Ecto neural progenitor cell (in vitro differentiated cells): ENCODE measurements at regions not wholly inside any gene's neighbourhood (a gene's known extent, or its start where the extent isn't known, plus 50 kb on each side); places are given as distances from the start of the nearest gene placed in this dataset.
"Not testable (repeated sequence)": the region's sequence is repeated elsewhere in the genome, so short reads cannot be mapped to it uniquely, and the experiment has no call there.

ENCODE experiments used
- DNase-seq: peaks from one replicate; pipeline ENCODE4 v3.0.0-alpha.2; 2018; ENCODE audit warnings: low spot score

DNA sequence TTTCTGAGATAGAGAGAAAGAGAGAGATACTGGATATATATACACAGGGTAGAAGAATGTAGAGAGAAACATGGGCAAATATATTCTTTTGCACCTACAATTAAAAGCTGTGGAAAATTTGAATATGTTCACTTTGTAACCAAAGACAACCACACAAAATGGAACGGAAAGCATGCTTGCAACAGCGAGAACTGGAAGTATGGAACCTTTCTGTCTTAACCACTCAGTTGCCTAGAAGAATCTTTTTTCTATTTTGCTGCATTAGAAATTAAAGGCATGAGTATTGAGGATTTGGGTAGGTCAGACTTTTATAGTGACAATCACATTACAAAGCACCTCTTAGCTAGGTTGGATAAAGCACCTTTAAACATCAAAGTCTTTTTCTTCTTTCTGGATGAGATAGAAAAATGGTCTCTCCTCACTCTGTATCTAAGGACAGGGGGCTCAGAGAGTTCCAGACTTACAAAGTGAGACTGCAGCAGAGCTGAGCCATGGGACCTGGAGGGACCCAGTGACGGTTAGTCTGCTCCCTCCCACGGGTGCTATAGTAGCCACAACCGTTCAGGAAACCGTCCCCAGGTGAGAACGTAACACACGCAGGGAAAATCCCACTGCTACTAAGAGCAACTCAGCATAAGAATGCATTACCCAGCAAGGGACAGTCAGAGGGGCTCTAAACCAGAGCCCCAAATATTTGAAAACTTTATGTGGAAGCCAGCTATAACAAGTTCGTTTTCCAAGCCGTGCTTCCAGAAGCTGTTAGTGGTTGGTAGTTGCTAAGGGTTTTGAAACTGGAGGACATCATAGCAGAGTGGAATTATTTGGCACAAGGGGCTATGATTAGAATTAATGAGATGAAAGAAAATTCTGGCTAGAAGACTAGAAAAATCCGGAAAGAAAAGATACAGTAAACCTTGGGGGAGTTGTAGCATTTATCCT is 97.1 kb downstream of the DAD1 start:
- no peak for DNase-seq

DNA sequence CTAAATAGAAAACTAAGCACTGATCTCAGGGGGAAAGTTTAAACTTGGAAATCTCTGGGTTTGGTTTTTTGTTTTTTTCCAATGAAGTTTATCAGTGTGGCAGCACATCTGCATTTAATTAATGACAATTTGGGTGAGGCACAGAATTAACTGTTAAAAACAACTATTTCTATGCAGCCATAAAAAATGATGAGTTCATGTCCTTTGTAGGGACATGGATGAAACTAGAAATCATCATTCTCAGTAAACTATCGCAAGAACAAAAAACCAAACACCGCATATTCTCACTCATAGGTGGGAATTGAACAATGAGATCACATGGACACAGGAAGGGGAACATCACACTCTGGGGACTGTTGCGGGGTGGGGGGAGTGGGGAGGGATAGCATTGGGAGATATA is 98.0 kb downstream of the DAD1 start:
- not testable (repeated sequence) for DNase-seq

DNA sequence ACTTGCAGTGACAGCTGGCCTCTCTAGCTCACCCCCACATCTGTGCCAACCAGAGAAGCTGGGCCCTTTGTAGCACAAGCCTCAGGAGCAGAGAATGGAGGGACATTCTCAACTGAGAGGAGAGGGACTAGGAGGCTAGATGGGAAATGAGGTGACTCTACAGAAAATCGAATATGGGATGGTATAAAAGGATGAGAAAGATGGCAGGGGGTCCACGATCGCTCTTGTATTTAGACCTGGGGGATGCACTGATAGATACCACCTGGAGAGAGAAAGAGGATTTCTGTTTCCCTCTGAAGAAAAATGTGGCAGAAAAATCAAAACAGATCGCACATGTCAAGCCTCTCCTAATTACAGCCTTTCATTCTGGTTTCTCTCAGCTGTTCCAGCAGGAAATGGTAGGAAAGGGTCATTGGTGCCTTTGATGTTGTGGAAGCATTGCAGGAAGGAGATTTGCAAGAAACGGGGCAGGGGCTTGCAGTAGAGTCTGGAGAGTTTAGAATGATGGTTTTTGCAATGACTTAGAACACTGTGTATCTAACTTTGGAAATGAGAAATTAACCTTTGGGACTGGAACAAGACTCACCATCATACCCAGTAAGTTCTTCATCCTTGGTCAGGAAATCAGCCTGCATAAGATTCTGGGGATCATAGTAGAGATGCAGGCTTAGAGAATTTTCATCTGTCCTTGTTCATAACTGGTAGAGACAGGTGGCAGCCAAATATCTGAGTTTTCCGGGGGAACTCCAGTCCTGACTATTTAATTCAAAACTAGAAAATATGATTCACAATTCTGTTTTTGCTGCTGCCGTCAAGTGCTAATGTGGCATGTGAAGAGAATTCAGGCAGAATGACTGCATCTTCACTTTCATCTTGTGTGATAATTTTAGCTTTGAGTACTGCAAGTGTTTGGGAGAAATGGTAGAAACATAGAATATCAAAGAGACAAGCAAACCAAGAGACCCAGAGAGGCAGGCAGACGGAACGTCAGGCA is 98.8 kb downstream of the DAD1 start:
- no peak for DNase-seq

DNA sequence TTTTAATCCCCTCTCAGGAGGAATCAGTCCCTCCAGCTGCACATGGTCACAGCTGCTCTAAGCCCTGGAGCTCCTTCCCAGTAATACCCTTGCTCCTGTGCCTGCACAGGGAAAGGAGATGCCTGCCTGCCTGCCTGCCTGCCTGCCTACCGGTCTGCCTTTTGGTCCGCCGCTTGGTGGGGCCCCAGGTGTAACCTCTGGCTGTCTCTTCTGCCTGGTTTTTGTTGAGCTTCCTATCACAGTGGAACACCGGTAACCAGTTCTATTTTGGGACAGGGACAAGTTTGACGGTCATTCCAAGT is 99.8 kb downstream of the DAD1 start:
- no peak for DNase-seq

DNA sequence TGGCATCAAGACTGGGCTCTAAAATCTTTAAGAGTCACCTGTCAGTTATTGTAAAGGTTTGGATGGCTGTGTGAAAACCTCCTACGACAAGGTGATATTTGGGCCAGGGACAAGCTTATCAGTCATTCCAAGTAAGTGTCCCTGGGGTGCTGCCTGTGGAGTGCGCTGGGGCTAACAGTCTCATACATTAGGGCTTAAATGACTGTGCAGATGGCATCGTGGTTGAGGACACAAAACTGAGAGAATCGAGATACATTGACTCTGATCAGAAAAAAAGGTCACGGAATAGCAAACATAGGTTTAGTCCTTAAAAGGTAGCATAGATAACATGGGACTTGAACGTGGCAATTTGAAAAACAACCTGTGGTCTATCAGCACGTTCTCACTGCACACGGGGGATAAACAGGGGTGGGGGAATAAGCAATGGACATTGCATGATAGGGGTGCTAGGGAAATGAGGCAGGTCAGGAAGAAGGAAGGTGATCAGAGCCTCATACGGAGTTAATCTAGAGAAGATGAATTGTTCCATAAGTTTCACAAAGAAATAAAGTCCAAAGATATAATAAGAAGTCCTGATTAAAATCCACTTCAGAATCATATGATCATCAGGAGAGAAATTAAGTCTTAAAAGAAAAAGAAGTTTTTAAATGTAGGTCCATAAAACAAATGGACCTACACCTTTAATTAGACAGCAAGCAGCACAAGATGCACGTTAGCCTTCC is 100.3 kb downstream of the DAD1 start:
- DNase-seq: no peak

DNA sequence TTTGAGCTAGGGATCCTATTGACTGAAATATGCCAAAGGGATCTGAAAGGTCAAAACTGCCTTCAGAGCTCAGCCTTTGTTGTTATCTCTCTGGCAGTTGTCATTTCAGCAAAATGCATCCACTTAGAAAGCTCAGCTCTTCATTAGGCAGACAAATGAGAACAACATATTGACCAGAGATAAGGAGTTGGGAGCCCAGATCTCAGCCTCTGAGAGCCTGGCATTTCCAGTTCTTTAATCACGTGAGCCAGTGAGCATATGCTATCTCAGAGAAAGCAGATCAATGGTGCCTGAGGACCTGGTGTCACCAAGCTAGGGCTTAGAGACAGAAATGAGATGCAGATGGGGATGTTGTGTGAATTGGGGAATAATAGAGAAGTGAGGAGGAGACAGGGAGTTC is 101.1 kb downstream of the DAD1 start:
- no peak for DNase-seq

DNA sequence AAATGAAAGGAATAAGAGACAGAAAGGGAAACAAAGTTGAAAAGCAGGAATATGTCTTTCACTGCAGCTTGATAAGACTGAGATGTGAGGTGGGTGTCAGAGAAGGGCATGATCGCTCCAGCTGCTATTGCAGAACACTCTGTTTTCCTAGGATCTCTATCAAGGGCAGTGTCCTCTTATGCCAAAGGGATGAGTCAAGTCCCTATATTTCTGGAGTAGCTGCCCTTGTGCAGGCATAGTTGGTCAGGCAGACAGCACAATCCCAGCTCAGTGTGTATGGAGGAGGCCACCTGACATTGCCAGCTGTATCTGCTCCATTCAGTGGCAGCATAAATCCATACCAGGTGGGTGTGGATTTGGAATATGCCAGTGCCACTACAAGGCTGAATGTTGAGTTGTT is 101.6 kb downstream of the DAD1 start:
- DNase-seq: no peak

DNA sequence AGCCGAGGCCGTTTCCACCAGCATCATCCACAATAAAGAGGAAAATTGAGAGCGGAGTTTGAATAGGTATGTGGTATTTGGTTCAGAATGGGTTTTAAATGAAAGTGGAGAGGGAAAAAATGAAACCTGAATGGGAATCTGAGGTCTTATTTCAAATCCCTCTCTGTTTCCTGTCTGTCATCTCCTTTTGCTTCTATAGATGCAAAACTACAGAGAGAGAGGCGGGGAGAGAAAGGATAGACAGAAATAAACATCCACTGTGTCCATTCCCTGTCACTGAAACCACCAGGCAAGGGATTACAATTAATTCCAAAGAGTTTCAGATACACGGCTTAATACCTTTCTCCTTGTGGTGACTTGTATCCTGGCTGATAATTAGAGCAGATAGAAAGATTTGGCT is 102.3 kb downstream of the DAD1 start:
- no peak for DNase-seq

DNA sequence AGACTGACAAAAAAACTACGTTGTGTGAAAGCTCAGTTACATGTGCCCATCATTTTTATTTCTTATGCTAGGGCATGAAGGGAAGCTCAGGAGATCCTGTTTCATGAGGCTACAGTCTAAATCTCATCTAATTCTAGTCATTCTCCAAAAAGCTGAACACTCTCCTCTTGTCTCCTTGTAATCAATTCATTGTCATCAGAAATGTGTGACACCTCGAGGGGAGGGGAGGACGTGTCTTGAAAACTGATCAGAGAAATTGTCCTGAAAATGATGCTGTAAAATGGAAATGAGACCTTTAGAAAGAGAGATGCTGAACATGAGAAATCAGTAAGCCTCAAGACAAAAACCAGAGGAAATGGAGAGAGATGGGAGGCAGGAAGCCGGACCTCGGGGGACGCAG is 103.4 kb downstream of the DAD1 start:
- no peak for DNase-seq

DNA sequence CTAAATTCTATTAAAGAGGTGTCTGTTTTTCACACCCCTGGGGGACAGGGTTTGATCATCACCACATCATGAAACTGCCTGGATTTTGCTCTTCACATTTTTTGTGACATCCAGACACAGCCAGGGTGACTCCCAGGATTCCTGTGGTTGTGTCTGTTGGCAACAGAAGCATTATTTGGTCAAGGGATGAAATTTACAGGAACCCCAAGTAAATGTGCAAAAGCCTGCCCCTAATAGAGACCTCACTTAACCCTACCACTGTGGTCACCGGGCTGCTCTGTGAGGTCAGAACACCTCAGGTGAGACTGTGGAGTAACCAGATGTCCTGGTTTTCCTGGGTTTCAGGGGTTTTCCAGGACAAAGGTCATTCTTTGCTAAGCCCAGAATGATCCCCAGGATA is 103.8 kb downstream of the DAD1 start:
- no peak for DNase-seq

DNA sequence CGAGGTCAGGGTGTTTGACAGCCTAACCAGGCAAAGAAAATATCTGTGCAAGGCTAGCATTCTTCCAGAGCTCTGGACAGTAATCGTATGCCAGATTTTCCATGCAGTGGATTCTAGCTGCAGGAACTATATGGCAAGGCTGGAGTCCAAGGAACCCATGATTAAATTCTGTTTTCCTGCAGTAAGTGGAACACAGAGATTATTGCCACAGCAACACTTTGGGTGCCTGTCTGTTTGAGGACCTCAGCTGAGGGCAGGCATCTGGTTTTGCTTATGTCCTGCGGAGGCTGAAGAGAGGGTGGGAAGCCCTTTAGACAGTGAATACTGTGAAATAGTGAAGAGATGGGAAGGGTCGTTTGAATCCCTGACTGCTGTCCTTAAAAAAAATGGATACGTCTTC is 104.4 kb downstream of the DAD1 start:
- DNase-seq: no peak

DNA sequence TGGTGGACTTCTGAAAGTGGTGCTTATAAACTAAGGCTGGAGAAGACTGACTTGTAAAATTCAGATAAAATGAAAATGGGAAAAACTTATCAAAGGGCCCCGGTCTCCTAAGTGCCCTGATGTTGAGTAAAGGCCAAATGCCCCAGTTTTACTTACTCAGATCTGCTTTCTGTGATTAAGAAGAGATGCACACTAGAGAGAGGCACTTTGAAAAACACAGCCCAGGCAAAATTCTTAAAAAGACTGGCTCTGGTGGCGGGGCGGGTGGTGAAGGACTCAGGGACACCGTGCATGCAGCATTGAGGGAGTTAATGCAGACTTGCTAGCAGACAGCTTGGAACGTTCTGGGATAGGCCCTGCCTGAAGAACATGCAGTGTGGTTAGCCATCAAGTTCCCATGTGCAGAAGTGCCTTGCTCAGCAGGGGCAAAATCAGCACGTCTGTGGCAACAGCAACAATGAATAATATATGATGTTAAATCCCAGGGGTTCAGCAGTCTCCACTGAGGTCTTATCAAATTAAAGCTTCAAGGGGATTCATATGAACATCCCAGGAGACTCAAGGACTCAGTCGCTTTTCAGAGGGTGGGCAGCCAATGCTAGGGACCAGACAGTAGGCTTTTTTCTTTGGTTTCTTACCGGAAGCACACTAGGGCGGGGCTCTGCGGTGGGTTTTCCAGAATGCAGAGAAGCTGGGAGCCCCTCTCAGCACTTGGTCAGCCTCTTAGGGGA is 105.0 kb downstream of the DAD1 start:
- no peak for DNase-seq

DNA sequence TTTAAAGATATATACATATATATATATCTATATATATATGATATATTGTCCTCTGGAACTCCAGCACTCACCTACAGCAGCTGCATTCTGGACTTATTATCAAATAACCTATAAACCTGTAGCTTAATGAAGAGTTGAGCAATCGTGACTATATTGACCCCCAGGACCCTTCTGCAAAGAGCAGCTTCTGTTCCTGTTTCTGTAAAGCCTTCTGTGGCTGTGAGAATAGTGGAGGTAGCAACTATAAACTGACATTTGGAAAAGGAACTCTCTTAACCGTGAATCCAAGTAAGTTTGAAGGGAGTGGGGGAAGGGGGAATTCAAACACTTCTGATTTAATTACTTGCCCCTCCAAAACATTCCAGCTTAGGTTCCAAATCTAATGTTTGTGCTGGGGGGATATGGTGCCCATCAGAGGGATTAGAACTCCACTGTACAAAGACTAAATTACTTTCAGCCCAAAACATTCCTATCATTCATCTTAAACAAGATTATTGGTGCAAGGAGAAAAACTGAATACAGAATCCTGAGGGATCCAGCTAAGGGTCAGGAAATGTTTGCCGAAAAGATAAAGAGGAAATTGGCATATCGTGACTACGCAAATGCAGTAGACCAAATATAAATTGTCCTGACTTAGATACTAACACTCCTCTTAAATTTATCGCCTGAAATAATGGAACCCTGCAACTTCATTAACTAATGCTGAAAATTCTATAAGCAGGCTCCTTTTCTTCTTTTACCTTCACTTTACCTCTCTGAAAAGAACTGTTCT is 106.1 kb downstream of the DAD1 start:
- DNase-seq: no peak

DNA sequence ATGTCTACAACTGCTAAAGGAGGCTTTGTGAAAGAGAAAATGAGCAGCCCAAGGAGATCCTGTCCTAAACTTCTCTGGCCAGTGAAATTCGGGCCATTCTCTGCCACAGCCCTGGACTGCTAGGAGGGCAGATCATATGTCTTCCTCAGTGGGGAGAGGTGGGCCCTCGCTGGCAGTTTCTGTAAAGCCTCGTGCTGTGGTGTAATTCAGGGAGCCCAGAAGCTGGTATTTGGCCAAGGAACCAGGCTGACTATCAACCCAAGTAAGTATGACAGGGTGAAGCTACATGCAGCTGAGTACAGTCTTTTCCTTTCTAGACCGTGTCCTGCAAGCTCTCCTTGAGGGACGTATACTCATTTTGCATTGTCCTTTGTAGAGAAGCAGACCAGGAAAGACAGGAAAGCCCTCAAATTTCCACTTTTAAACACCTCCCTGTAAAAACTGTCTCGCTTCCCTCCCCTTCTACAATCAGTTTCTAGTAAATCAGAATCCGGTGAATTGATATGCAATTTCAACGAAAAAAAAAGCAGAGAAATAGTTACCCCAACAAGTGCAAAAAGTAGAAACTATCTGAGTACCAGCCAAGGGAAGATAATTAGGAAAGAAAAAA is 106.8 kb downstream of the DAD1 start:
- no peak for DNase-seq

DNA sequence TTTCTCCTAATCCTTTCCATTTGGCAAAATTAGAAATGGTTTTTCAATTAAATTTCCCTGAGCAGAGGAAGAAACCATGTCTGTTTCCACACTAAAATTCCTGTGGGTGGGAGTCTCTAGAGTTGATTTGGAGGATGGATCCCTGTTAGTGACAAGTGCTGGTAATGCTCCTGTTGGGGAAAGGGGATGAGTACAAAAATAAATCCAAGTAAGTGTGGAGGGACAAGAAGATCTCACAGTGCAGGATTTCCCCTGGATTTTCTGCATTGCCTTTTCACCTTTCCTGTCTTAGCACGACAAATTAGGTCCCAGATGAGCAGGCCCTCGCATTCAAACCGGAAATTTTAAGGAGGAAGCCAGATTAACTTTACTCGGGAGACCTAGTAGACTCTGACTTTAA is 107.5 kb downstream of the DAD1 start:
- no peak for DNase-seq

DNA sequence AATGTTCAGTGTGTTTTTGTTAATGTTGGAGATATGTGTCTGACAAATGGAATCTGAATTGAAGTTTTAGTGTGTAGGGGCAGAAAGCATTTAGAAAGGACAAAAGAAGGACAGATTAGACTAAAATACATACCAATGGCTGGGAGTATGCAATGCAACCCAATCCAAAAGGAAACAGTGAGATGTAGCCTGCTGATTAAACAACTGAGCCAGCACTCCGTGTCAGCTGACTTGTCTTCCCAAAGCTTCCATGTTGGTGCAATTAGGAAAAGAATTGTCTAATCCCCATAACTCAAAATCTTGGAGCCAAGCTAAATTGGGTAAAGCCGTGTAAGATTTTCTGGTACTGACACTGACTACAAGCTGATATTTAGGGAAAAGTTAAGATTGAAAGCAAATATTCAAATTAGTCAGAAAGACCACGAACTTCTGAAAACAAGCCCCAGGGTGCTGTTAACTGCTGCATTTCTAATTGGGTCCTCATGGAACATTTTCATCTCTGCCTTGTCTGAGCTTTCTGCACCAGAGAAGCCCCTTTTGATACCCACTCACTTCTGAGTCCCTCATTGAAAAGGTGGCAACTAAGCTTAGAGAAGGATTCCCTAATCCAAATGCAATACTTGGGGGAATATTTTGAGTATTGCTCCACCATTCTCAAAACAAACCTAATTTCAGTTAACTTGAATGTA is 109.1 kb downstream of the DAD1 start:
- no peak for DNase-seq

DNA sequence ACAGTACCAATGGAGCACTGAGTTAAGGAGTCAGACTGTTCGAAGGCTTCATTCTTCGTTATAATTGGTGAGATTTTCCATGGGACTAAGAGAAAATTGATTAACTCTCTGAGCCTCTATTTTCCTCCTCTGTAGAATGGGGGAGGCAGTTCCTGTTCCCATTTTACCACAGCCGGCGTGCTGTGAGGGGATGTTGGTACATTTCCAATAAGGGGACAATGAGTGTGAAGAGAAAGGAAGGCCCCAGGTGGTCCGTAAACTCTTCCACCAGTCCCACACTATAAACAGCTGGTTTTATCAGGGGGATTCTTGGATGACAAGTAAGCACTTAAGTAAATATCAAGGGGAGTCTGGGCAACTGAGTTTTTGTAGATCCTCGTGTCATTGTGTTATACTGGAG is 109.9 kb downstream of the DAD1 start:
- no peak for DNase-seq

DNA sequence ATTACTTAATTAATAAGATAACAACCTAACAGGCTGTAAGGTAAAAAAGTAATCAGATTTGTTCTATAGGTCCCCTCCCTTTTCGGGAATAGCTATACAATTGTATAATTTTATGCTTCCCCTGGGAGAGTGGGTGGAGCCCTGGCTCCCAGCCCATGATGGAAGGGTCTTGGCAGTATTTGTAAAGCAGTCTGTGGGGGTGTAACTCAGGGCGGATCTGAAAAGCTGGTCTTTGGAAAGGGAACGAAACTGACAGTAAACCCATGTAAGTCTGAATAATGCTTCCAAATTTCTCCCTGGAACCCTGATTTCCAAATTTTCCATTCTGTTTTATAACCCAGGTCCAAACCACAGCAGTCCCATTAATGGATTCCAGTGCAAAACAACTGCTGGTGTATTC is 110.4 kb downstream of the DAD1 start:
- no peak for DNase-seq

DNA sequence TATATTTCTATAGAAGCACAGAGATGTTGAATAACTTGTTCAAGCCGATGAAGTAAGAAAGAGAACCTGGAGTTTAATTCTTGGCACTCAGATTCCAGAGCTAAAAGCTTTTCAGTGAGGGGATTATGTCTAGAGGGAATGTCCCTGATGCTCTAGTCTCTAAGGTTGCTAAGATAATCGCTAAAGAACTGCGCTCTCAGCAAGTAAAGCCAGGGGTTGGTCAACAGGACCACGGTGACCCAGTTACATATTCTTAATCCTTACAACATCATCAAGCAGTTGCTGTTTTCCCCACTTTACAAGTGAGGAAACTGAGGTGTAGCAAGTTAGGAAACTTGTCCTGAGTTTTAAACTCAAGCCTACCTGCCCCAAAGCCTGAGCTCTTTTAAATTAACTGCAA is 110.8 kb downstream of the DAD1 start:
- DNase-seq: no peak
